ENCODE measurements at regions not wholly inside any gene's neighbourhood (a gene's known extent, or its start where the extent isn't known, plus 50 kb on each side); places are given as distances from the start of the nearest gene placed in this dataset.
"Not testable (repeated sequence)": the region's sequence is repeated elsewhere in the genome, so short reads cannot be mapped to it uniquely, and the experiment has no call there.

DNA sequence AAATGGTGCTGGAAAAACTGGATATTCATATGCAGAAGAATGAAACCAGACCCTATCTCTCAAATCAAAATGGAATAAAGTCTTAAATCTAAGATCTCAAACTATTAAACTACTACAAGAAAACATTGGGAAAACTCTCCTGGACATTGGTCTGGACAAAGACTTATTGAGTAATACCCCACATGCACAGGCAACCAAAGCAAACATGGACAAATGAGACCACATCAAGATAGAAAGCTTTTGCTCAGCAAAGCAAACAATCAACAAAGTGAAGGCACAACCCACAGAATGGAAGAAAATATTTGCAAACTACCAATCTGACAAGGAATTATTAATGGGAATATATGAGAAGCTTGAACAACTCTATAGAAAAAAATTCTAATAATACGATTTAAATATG lies 284.4 kb upstream of the FGF16 start:
- DNase-seq, result no peak

DNA sequence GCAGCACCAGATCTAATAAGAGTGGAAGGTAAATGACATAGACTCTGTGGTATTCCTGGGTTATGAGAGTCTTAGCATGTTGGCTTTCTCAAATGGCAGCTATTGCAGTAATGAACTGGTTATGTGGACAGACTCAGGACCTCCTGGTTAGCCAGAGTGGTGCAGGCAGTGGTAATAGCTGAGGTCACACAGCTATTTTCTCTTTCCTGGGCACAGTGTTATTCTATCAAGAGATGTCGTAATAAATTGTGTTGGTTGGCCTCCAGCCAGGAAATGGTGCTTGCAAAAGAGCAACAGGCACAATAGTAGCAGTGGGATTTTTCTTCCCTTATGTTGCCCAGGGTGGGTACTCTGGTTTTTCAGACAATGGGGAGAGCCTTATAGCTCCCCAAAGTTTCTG lies 279.2 kb upstream of the FGF16 start:
- no peak for DNase-seq

DNA sequence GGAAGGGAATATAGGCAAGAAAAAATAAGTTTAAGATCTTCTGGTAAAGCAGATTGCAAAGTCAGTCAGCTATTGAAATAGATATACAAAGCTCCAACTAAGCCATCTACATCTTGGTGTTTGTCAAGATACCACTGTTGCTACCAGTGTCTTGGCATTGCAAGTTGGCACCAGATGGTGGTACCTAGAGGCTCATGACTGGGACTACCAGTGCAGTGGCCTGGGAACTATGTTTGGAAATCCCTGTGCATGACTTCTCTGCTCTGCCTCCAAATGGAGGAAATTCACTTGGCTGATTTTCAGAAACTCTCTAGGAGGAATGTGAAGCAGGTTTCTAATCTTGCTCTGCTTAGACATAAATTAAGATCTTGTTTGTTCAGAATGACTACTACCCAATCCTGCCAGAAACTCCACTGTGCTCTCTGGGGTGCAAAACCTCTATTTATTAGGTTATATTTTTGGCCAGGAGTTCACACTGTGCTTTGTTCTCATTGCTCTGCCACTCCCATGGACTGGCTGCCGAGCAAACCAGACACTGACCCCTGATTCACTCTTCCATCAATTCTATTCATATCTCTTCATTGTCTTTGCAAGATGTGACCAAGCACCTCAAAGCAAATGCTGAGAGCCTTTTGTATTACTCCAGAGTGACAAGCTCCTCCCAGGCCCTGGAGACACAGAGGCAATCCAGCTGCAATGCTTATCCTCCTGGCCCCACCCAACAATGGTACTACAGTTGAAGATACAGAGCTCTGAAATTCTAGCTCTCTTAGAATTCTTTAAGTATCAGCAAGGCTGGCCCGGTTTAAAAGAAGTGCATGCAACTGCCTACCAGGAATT lies 272.3 kb upstream of the FGF16 start:
- DNase-seq, result no peak

DNA sequence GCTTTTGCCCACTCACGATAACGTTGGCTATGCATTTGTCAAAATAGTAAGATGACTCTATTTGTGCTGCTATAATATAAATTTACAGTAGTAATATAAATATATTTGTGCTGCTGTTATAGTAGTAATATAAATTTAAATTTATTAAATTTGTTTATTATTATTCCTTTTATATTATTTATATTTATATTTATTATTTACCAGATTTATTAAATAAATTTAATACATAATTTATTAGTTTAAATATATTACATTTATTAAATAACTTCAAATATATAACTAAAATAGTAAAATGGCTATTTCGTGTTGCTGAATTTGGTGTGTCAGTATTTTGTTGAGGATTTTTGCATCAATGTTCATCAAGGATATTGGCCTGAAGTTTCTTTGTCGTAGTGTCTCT lies 246.5 kb upstream of the FGF16 start:
- DNase-seq, result no peak

DNA sequence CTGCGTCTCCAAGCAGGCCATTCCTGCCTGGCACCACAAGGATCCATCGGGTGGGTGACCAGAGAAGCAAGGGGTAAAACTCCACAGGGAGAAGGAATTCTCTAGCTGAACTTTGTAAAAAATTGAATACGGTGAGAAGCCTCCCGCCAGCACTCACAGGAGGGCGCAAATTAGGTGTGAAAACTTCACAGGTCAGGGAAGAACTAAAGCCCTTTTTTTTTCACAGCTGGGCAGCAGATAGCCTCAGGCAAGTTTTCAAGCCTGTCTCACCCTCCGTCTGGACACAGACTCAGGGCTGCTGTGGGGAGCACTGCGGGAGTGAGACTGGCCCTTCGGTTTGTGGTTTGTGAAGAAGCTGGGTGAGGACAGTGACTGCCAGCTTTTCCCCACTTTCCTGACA lies 224.1 kb upstream of the FGF16 start:
- DNase-seq, result no peak

DNA sequence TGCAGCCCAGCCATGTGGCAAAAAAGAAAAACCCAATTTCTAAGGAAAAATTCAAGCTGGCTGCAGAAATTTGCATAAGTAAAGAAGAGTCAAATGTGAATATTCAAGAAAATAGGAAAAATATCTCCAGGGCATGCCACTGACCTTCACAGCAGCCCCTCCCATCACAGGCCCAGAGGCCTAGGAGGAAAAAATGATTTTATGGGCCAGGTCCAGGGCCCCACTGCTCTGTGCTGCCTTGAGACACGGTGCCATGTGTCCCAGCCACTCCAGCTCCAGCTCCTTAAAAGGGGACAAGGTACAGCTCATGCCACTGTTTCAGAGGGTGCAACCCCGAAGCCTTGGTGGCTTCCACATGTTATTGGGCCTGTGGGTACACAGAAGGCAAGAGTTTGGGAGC lies 182.7 kb upstream of the FGF16 start:
- DNase-seq, result no peak

DNA sequence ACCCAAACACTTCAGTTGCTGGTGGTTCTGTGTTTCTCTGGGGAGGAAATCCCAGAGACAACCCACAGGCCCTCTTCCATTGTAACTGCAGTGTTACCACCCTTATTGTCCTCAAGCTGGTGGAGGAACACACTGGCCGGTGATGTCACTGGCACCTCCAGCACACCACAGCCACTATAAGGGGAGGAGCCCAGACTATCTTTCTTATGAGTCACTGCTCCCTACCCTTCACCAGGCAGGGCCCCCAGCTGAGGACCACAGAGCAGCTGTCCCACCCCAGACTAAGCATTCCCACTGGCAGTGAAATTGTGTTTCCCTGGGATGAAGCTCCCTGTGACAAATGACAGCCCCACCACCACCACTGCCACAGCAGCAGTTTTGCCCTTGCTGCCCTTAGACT lies 171.8 kb upstream of the FGF16 start:
- DNase-seq, result no peak

DNA sequence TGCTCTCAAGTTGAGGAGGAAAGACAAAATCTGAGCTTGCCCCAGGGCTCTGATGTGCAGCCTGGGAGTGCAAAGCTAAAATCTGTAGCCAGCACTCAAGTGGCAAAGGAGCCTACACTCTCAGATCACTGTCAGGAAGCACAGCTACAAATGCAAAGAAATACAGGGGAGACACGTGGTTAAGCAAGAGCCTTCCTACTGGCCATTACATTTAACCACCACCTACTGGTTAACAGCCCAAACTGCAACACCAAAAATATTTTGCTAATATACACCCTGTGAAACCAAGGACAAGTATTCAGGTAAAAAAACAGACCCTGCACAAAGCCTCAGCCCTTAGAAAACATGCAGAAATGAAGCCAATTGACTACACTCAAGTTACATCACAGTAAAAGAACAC lies 170.4 kb upstream of the FGF16 start:
- DNase-seq, result no peak

DNA sequence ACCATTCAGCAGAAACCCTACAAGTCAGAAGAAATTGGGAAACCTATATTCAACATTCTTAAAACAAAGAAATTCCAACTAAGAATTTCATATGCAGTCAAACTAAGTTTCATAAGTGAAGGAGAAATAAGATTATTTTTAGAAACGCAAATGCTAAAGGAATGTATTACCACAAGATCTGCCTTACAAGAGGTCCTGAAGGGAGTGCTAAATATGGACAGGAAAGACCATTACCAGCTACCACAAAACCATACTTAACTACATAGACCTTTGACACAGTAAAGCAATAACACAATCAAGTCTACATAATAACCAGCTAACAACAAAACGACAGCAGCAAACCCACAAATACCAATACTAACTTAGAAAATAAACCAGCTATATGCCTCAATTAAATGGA lies 169.3 kb upstream of the FGF16 start:
- DNase-seq, result no peak

DNA sequence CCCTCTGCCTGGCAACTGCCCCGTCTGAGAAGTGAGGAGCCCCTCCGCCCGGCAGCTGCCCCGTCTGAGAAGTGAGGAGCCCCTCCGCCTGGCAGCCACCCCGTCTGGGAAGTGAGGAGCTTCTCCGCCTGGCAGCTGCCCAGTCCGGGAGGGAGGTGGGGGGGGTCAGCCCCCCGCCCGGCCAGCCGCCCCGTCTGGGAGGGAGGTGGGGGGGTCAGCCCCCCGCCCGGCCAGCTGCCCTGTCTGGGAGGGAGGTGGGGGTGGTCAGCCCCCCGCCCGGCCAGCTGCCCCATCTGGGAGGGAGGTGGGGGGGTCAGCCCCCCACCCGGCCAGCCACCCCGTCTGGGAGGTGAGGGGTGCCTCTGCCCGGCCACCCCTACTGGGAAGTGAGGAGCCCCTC lies 167.8 kb upstream of the FGF16 start:
- DNase-seq, result not testable (repeated sequence)

DNA sequence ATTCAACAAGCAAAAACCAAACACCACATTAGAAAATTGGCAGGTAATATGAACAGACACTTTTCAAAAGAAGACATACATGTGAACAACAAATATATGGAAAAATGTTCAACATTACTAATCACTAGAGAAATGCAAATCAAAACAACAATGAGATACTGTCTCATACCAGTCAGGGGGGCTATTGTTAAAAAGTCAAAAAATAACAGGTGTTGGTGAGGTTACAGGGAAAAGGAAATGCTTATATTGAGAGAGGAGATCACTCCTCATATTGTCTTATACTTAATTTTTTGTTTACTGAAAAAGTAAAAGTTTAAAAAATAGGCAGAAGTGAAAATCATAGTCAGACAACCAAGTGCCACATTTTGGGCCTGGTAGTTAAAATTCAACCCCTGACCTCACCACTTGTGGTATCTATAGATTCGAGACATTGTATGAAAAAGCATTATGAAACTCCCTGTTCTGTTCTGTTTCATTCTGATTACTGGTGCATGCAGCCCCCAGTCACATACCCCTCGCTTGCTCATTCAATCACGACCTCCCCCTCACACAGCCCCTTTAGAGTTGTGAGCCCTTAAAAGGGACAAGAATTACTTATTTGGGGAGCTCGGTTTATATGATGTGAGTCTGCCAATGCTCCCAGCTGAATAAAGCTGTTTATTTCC lies 153.7 kb upstream of the FGF16 start:
- no peak for DNase-seq

DNA sequence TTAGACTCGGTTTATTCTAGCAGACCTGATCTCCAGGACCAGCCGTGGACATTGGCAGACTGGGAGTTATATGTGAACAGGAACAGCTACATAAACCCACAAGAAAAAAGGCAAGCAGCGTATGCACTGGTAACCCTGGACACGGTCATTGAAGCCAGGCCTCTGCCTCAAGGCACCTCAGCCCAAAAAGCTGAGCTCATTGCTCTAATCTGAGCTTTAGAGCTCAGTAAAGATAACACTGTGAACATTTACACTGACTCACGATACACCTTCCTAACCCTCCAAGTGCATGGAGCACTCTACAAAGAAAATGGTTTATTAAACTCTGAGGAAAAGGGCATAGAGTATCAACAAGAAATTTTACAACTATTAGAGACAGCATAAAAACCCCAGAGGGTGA lies 148.9 kb upstream of the FGF16 start:
- DNase-seq, result no peak

DNA sequence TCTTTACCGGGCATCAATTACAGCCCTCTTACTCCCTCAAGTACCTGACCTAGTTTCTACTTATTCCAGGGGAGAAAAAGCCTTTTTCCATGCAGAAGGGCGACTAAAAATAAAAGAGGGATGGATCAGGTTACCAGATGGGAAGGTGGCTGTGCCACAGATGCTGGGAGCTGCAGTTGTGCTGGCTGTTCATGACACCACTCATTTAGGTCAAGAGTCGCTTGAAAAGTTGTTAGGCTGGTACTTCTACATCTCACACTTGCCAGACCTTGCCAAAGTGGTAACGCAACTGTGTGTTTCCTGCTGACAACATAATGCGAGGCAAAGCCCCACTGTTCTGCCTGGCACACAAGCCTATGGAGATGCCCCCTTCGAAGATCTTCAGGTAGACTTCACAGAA lies 148.4 kb upstream of the FGF16 start:
- DNase-seq, result no peak

DNA sequence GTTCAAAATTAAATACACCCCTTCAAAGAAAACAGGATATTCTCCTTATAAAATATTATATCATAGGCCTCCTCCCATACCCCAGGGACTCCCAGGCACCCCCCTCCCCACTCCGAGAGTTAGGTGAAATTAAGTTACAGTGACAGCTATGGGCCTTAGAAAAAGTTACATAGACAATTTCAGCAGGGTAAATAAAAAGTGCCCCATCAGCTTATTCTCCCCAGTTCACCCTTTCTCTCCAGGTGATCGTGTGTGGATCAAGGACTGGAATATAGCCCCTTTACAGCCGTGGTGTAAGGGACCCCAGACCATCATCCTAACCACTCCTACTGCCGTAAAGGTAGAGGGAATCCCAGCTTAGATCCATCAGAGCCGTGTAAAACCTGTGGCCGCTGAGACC lies 147.6 kb upstream of the FGF16 start:
- DNase-seq, result no peak

DNA sequence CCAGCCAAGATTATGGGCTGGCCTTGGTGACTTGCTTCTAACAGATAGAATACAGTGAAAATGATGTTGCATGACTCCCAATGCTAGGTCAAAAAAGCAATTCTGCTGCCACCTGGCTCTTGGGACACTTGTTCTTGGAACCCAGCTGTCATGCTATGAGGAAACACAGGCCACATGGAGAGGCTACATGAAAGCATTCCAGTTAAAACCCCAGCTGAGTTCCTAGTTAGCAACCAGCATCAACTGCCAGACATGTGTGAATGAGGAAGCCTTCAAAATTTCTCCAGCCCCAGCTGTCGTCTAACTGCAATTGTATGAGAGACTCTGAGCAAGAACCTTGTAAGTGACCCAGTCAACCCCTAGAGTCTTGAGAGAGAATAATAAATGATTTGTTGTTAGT lies 105.2 kb upstream of the FGF16 start:
- peak; percentile 33 for DNase-seq

DNA sequence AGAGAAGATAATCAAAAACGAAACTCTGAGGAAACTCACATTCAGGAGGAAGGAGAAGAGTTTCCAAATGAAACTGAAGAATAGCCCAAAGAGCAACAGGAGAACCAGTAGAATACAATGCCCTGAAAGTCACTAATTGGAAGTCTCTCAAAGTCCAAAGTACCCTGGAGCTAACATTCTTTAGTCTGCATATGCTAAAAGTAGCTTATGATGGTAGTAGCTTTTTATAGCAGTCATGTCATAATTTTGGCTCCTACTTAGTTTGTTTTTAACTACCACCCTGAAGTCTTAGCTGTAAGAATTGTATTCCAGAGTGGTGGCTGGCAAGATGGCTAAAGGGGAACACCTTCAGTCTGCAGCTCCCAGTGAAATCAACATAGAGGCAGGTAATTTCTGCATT lies 100.3 kb upstream of the FGF16 start:
- DNase-seq, result no peak

DNA sequence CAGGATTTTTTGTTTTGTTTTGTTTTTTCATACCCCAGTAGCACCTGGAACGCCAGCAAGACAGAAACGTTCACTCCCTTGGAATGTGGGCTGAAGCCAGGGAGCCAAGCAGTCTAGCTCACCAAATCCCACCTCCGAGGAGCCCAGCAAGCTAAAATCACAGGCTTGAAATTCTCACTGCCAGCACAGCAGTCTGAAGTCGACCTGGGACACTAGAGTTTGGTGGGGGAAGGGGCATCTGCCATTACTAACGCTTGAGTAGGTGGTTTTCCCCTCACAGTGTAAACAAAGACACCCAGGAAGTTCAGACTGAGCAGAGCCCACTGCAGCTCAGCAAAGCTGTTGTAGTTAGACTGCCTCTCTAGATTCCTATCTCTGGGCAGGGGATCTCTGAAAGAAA lies 99.6 kb upstream of the FGF16 start:
- no peak for DNase-seq

DNA sequence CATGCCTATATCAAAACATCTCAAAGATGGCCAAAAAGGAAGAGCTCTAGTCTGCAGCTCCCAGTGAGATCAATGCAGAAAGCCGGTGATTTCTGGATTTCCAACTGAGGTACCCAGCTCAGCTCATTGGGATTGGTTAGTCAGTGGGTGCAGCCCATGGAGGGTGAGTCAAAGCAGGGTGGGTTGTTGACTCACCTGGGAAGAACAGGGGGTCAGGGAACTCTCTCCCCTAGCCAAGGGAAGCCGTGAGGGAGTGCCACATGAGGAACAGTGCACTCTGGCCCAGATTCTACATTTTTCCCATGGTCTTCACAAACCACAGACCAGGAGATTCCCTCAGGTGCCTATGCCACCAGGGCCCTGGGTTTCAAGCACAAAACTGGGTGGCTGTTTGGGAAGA lies 57.3 kb upstream of the FGF16 start:
- no peak for DNase-seq

DNA sequence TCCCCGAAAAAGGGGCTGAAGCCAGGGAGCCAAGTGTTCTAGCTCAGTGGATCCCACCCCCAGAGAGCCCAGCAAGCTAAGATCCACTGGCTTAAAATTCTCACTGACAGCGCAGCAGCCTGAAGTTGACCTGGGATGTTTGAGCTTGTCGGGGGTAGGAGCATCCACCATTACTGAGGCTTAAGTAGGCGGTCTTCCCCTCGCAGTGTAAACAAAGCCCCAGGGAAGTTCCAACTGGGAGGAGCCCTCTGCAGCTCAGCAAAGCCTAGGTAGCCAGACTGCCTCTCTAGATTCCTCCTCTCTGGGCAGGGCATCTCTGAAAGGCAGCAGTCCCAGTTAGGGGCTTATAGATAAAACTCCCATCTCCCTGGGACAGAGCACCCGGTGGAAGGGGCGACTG lies 56.8 kb upstream of the FGF16 start:
- DNase-seq, result not testable (repeated sequence)

DNA sequence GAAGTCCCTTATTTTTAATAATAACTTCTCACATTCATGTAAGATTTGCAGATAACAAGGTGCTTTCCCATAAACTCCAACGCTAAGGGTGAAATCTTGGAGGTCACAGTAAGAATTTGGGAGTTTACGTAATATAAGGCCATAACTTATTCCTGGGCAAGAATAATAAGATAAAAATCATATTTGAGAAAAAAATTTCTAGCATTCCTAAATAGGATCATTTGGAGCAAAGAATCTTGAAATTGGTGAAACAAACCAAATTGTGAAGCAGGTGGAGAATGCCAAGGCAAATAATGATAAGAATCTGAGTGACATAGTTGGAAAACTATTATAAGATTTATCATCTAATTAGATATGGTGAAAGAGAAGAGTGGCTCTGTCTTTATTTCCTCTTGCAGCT lies 50.4 kb upstream of the FGF16 start:
- DNase-seq, result no peak

Data from skin of body (tissue), 1 donor.